BJ (cell line): ENCODE measurements at regions not wholly inside any gene's neighbourhood (a gene's known extent, or its start where the extent isn't known, plus 50 kb on each side); places are given as distances from the start of the nearest gene placed in this dataset.

Experiments used
- CTCF ChIA-PET: fragments of 350-600 bp; formaldehyde crosslinking; extraction: SDS; loops from one replicate; lab custom pipeline; 2021; ENCODE audit warnings: antibody characterized with exemption, inconsistent platforms; lab: Yijun Ruan, JAX
- POLR2A ChIA-PET: fragments of 300-600 bp; sonication (Branson Sonifier 250); formaldehyde crosslinking; extraction: SDS; loops from one replicate; lab custom pipeline; 2021; ENCODE audit warnings: antibody characterized with exemption; lab: Charles Lee
- DNase-seq: peaks from one replicate; pipeline ENCODE4 v3.0.0-alpha.2; 2011; ENCODE audit warnings: low read depth
- H3K27me3 ChIP-seq: 2 replicates; pipeline ENCODE4 v1.6.0; 2011; ENCODE audit warnings: low read length; ENCODE audit not compliant: control insufficient read depth, insufficient read depth
- H3K36me3 ChIP-seq: 2 replicates; pipeline ENCODE4 v1.5.1; 2011; ENCODE audit warnings: low read length; ENCODE audit not compliant: control insufficient read depth, insufficient read depth
- H3K4me3 ChIP-seq: 2 replicates; pipeline ENCODE4 v1.5.1; 2011; ENCODE audit warnings: low read depth, mild to moderate bottlenecking, control low read depth, low read length
- CTCF ChIP-seq: IDR thresholded peaks from 2 replicates; pipeline ENCODE4 v1.5.1; 2011; ENCODE audit warnings: low read depth, mild to moderate bottlenecking, control low read depth, inconsistent platforms, low read length, moderate library complexity; ENCODE audit not compliant: insufficient read depth

- CTCF ChIA-PET: no interaction called here
These were observed 757.1 kb downstream of the DHX35 start for GRCh38 chr20:39719293-39719692.

GRCh38 chr20:39717936-39718335, 755.8 kb downstream of the DHX35 start:
- CTCF ChIA-PET: no interaction called here
- POLR2A ChIA-PET: no interaction called here
- H3K36me3 ChIP-seq: no peaks in the 10 kb centered on the region
- DNase-seq: no peak
- H3K4me3 ChIP-seq: no peak overlapping the region
- H3K27me3 ChIP-seq: no peaks in the 10 kb centered on the region
- TF ChIP-seq CTCF: no peak

More at GRCh38 chr20:39719293-39719692, 757.1 kb downstream of the DHX35 start:
- H3K27me3 ChIP-seq: no peaks in the 10 kb centered on the region
- H3K4me3 ChIP-seq: no peak overlapping the region
- no peak for DNase-seq
- no peaks in the 10 kb centered on the region for H3K36me3 ChIP-seq
- POLR2A ChIA-PET: no interaction called here
- TF ChIP-seq CTCF: no peak

- ChIA-PET POLR2A (no interaction called here), CTCF (no interaction called here)
- Histone ChIP-seq H3K27me3 (no peaks in the 10 kb centered on the region), H3K36me3 (no peaks in the 10 kb centered on the region), H3K4me3 (no peak overlapping the region)
- TF ChIP-seq CTCF: no peak
- DNase-seq: no peak
These were observed 754.7 kb downstream of the DHX35 start for GRCh38 chr20:39716796-39717341.

- no peaks in the 10 kb centered on the region for H3K27me3 ChIP-seq
- DNase-seq: no peak
- no peaks in the 10 kb centered on the region for H3K36me3 ChIP-seq
- TF ChIP-seq CTCF: no peak
- ChIA-PET POLR2A (no interaction called here), CTCF (no interaction called here)
- no peak overlapping the region for H3K4me3 ChIP-seq
These were observed 751.1 kb downstream of the DHX35 start for GRCh38 chr20:39713076-39713840.

GRCh38 chr20:39706184-39706663, 744.1 kb downstream of the DHX35 start:
- no peak for TF ChIP-seq CTCF
- CTCF ChIA-PET: no interaction called here
- Histone ChIP-seq H3K36me3 (no peaks in the 10 kb centered on the region), H3K27me3 (no peaks in the 10 kb centered on the region), H3K4me3 (no peak overlapping the region)
- POLR2A ChIA-PET: no interaction called here
- no peak for DNase-seq
